ENCODE measurements at regions not wholly inside any gene's neighbourhood (a gene's known extent, or its start where the extent isn't known, plus 50 kb on each side); places are given as distances from the start of the nearest gene placed in this dataset.

GRCh38 chr5:99105216-99105615 is 176.4 kb upstream of the CHD1 start:
- TF ChIP-seq CTCF (IDR thresholded peaks at IDR 0.05), result no peak
- no peak for TF ChIP-seq POLR2AphosphoS5 (IDR thresholded peaks at IDR 0.05)
- TF ChIP-seq POLR2A (IDR thresholded peaks at IDR 0.05), result no peak
